22Rv1 (cell line): ENCODE measurements at regions not wholly inside any gene's neighbourhood (a gene's known extent, or its start where the extent isn't known, plus 50 kb on each side); places are given as distances from the start of the nearest gene placed in this dataset.

ENCODE experiments used
- H3K27ac ChIP-seq: fragments of 450-650 bp; 2 replicates; pipeline ENCODE4 v1.5.1; 2017
- CTCF ChIP-seq: fragments of 450-650 bp; IDR thresholded peaks from 2 replicates; pipeline ENCODE4 v1.5.1; 2017; ENCODE audit warnings: mild to moderate bottlenecking
- ZFX ChIP-seq: fragments of 450-650 bp; IDR thresholded peaks from 2 replicates; pipeline ENCODE4 v1.6.1; 2017; ENCODE audit warnings: antibody characterized with exemption, borderline replicate concordance

- no peak for TF ChIP-seq CTCF
- no peak for TF ChIP-seq ZFX
- no peak overlapping the region for H3K27ac ChIP-seq
Measured at GRCh38 chr2:117698287-117698686, 116.2 kb upstream of the DDX18 start.

- TF ChIP-seq CTCF: no peak
- TF ChIP-seq ZFX: no peak
- no peak overlapping the region for H3K27ac ChIP-seq
Measured at GRCh38 chr2:117698819-117699218, 115.7 kb upstream of the DDX18 start.

- TF ChIP-seq ZFX (no peak), CTCF (no peak)
Measured at GRCh38 chr2:117700471-117700870, 114.0 kb upstream of the DDX18 start.

GRCh38 chr2:117701365-117701764 is 113.1 kb upstream of the DDX18 start:
- no peak overlapping the region for H3K27ac ChIP-seq
- no peak for TF ChIP-seq CTCF

More at GRCh38 chr2:117700471-117700870, 114.0 kb upstream of the DDX18 start:
- no peak overlapping the region for H3K27ac ChIP-seq

GRCh38 chr2:117702098-117702497 is 112.4 kb upstream of the DDX18 start:
- no peak overlapping the region for H3K27ac ChIP-seq
- TF ChIP-seq CTCF (no peak), ZFX (no peak)

- H3K27ac ChIP-seq: no peak overlapping the region
- TF ChIP-seq ZFX (no peak), CTCF (no peak)
Measured at GRCh38 chr2:117703858-117704257, 110.6 kb upstream of the DDX18 start.

- TF ChIP-seq ZFX (no peak), CTCF (no peak)
- no peak overlapping the region for H3K27ac ChIP-seq
Measured at GRCh38 chr2:117704818-117705217, 109.7 kb upstream of the DDX18 start.
